ENCODE measurements at regions not wholly inside any gene's neighbourhood (a gene's known extent, or its start where the extent isn't known, plus 50 kb on each side); places are given as distances from the start of the nearest gene placed in this dataset.

- DNase-seq (ENCODE audit: low spot score) = no peak
These were observed 222.3 kb downstream of the BARHL2 start for GRCh38 chr1:90494748-90495282.

GRCh38 chr1:90488451-90488850 lies 228.7 kb downstream of the BARHL2 start:
- DNase-seq (ENCODE audit: low spot score) = no peak

- no peak for DNase-seq (ENCODE audit: low spot score)
These were observed 230.1 kb downstream of the BARHL2 start for GRCh38 chr1:90486996-90487395.

GRCh38 chr1:90486134-90486824 lies 230.8 kb downstream of the BARHL2 start:
- DNase-seq (ENCODE audit: low spot score) = no peak

GRCh38 chr1:90480271-90480835 lies 236.7 kb downstream of the BARHL2 start:
- no peak for DNase-seq (ENCODE audit: low spot score)

- no peak for DNase-seq (ENCODE audit: low spot score)
These were observed 240.1 kb downstream of the BARHL2 start for GRCh38 chr1:90476994-90477393.

- DNase-seq (ENCODE audit: low spot score) = no peak
These were observed 240.7 kb downstream of the BARHL2 start for GRCh38 chr1:90476411-90476810.

- DNase-seq (ENCODE audit: low spot score) = no peak
These were observed 241.5 kb downstream of the BARHL2 start for GRCh38 chr1:90475631-90476030.

GRCh38 chr1:90474731-90475130 lies 242.4 kb downstream of the BARHL2 start:
- DNase-seq (ENCODE audit: low spot score) = no peak

- no peak for DNase-seq (ENCODE audit: low spot score)
These were observed 242.9 kb downstream of the BARHL2 start for GRCh38 chr1:90474158-90474557.

- no peak for DNase-seq (ENCODE audit: low spot score)
These were observed 244.3 kb downstream of the BARHL2 start for GRCh38 chr1:90472775-90473174.

- DNase-seq (ENCODE audit: low spot score) = no peak
These were observed 257.5 kb downstream of the BARHL2 start for GRCh38 chr1:90459570-90459969.

GRCh38 chr1:90457985-90458384 lies 259.1 kb downstream of the BARHL2 start:
- no peak for DNase-seq (ENCODE audit: low spot score)

GRCh38 chr1:90452491-90452890 lies 264.6 kb downstream of the BARHL2 start:
- no peak for DNase-seq (ENCODE audit: low spot score)

- no peak for DNase-seq (ENCODE audit: low spot score)
These were observed 273.7 kb downstream of the BARHL2 start for GRCh38 chr1:90443354-90443753.

GRCh38 chr1:90435351-90435750 lies 281.8 kb downstream of the BARHL2 start:
- DNase-seq (ENCODE audit: low spot score) = no peak

- DNase-seq (ENCODE audit: low spot score) = no peak
These were observed 282.6 kb downstream of the BARHL2 start for GRCh38 chr1:90434460-90434859.

- no peak for DNase-seq (ENCODE audit: low spot score)
These were observed 300.0 kb downstream of the BARHL2 start for GRCh38 chr1:90417126-90417525.

- DNase-seq (ENCODE audit: low spot score) = no peak
These were observed 302.9 kb downstream of the BARHL2 start for GRCh38 chr1:90414201-90414600.

- DNase-seq (ENCODE audit: low spot score) = no peak
These were observed 303.6 kb downstream of the BARHL2 start for GRCh38 chr1:90413519-90413918.

GRCh38 chr1:90412563-90412962 lies 304.5 kb downstream of the BARHL2 start:
- no peak for DNase-seq (ENCODE audit: low spot score)

- no peak for DNase-seq (ENCODE audit: low spot score)
These were observed 305.9 kb downstream of the BARHL2 start for GRCh38 chr1:90411185-90411584.

GRCh38 chr1:90407737-90408136 lies 309.4 kb downstream of the BARHL2 start:
- no peak for DNase-seq (ENCODE audit: low spot score)

GRCh38 chr1:90405726-90406125 lies 311.4 kb downstream of the BARHL2 start:
- DNase-seq (ENCODE audit: low spot score) = no peak
